Type B pancreatic cell (in vitro differentiated cells): ENCODE measurements at regions not wholly inside any gene's neighbourhood (a gene's known extent, or its start where the extent isn't known, plus 50 kb on each side); places are given as distances from the start of the nearest gene placed in this dataset.

ENCODE experiments used
- DNase-seq: peaks from one replicate; pipeline ENCODE4 v3.0.0; 2021; ENCODE audit warnings: mixed read lengths; ENCODE audit not compliant: unreplicated experiment; ENCODE audit errors: extremely low spot score
- H3K27ac Mint-ChIP-seq: 2 replicates; pipeline ENCODE4 v1.8.0; 2021; ENCODE audit warnings: mild to moderate bottlenecking, mixed read lengths
- H3K27me3 Mint-ChIP-seq: 2 replicates; pipeline ENCODE4 v1.8.0; 2021; ENCODE audit warnings: mixed read lengths
- H3K36me3 Mint-ChIP-seq: 2 replicates; pipeline ENCODE4 v1.8.0; 2021; ENCODE audit warnings: mixed read lengths
- H3K4me1 Mint-ChIP-seq: one replicate; pipeline ENCODE4 v1.8.0; 2021; ENCODE audit warnings: mixed read lengths; ENCODE audit not compliant: unreplicated experiment
- H3K4me3 Mint-ChIP-seq: 2 replicates; pipeline ENCODE4 v1.8.0; 2021; ENCODE audit warnings: mild to moderate bottlenecking, mixed read lengths
- H3K9me3 Mint-ChIP-seq: 2 replicates; pipeline ENCODE4 v1.8.0; 2021; ENCODE audit warnings: mixed read lengths
- CTCF ChIP-seq: fragments of 200-600 bp; sonication (generic); conservative IDR thresholded peaks from 2 replicates; pipeline ENCODE4 v1.5.0; 2021; ENCODE audit warnings: antibody characterized with exemption, mild to moderate bottlenecking

DNA sequence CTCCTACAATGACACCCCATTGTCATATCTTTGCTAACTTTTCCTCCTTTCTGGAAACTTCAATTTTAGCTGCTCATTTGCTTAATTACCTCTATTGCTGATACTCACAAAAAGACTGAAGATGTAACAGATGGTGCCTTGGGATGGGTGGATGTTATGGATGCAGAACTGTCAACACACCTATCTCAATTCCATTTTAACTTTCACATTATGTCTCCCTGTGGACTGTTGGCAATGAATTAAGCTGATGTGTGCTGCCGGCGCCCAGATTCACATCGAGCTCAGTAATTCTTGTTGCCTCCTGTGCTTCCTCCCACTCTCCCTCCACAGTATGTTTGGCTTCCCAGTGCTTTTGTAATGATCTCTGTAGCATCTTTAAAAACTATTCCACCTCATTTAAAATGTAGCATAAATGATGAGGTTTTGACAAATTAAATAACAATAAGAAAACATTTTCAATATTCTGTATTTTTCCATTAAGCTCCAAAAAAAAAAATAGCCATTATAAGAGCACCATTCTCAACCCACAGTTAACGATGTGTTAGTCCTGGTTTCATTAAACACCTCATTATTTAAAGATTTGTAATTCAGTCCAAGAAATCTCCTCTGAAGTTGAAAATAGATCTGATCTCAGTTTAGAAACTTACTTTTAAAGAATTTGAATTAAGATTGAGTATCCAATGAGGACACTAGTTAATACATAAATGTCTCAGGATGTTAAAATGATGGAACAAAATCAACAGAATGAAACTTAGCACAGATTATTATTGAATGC, 99.9 kb upstream of the FAM216B start:
- H3K9me3 Mint-ChIP-seq = no peaks in the 10 kb centered on the region
- DNase-seq = no peak
- no peak overlapping the region for H3K4me3 Mint-ChIP-seq
- H3K4me1 Mint-ChIP-seq = no peaks in the 10 kb centered on the region
- no peak overlapping the region for H3K27ac Mint-ChIP-seq
- no peaks in the 10 kb centered on the region for H3K36me3 Mint-ChIP-seq
- H3K27me3 Mint-ChIP-seq = peaks cover 9% of the 10 kb centered on the region
- no peak for TF ChIP-seq CTCF

- H3K9me3 Mint-ChIP-seq = no peaks in the 10 kb centered on the region
- H3K4me3 Mint-ChIP-seq = no peak overlapping the region
- H3K36me3 Mint-ChIP-seq = no peaks in the 10 kb centered on the region
- H3K27ac Mint-ChIP-seq = no peak overlapping the region
- H3K4me1 Mint-ChIP-seq = no peaks in the 10 kb centered on the region
- no peak for TF ChIP-seq CTCF
- peaks cover 9% of the 10 kb centered on the region for H3K27me3 Mint-ChIP-seq
- DNase-seq = no peak
Observed at GRCh38 chr13:42684226-42684625, 97.2 kb upstream of the FAM216B start.

DNA sequence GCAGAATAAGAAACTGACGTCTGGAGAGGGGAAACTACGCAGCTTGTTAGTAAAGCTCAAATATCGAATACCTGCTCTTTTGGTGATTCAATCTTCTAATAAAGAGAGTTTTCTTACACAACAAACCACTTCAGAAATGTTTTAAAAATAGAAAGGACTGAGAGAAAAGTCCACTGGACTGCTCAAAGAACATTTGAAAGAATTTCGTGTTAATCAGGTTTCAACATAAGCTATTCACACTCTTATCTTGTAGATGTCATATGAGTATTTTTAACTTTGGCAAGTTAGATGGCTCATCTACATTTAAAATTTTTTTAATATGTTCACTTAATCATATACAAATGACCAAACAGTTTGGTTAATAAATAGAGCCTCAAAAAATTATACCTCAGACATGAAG, 95.6 kb upstream of the FAM216B start:
- Mint-ChIP-seq H3K36me3 (no peaks in the 10 kb centered on the region), H3K4me3 (no peak overlapping the region), H3K27ac (no peak overlapping the region), H3K4me1 (no peaks in the 10 kb centered on the region), H3K9me3 (no peaks in the 10 kb centered on the region), H3K27me3 (peaks cover 8% of the 10 kb centered on the region)
- DNase-seq = no peak
- TF ChIP-seq CTCF = no peak

DNA sequence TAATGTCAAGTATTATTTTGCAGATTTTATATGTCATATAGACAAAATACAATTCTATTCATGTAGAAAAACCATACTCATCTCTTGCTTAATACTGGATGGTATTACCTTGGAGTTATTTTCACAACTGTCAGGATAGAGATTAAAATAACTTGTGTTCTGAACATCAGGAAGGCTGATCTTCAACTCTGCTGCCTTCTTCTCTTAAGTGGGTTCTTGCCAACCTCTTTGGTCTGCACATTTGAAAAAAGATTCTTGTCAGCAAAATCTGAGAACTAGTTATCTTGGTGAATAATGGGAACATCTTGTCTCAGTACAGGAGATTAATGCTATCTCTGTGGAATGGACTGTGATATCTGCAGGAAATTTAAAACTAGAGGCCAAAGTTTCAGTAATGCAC, 95.2 kb upstream of the FAM216B start:
- H3K27ac Mint-ChIP-seq = no peak overlapping the region
- peaks cover 1% of the 10 kb centered on the region for H3K9me3 Mint-ChIP-seq
- no peak for DNase-seq
- H3K4me3 Mint-ChIP-seq = no peak overlapping the region
- H3K27me3 Mint-ChIP-seq = peaks cover 5% of the 10 kb centered on the region
- no peaks in the 10 kb centered on the region for H3K4me1 Mint-ChIP-seq
- no peaks in the 10 kb centered on the region for H3K36me3 Mint-ChIP-seq
- TF ChIP-seq CTCF = no peak

DNA sequence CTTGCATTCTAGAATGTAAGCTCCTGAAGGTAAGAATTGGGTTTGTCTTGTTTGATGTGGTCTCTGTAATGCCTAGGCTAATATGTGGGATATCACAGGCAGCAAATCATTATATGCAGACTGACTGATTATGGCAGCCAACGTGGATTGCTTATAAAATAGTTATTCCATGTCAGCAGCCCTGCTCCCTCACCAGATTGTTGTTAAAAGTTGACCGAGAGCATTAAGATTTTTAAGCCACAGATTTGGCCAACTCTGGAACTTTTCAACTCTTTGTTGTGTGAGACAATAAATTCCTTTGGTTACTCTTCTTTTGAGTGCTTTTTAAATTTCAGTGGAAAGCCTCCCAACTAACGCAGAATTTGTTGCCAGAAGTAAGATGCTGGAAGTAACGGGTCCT, 92.6 kb upstream of the FAM216B start:
- DNase-seq = no peak
- no peaks in the 10 kb centered on the region for H3K36me3 Mint-ChIP-seq
- H3K27ac Mint-ChIP-seq = no peak overlapping the region
- H3K4me1 Mint-ChIP-seq = no peaks in the 10 kb centered on the region
- peaks cover 9% of the 10 kb centered on the region for H3K9me3 Mint-ChIP-seq
- no peak overlapping the region for H3K4me3 Mint-ChIP-seq
- no peaks in the 10 kb centered on the region for H3K27me3 Mint-ChIP-seq
- TF ChIP-seq CTCF = no peak
